Ovary (tissue), 7 donors: ENCODE measurements at regions not wholly inside any gene's neighbourhood (a gene's known extent, or its start where the extent isn't known, plus 50 kb on each side); places are given as distances from the start of the nearest gene placed in this dataset.
A peak's percentile ranks its signal among the peaks of the same experiment; 100 is the strongest.

Experiments
- DNase-seq, 5 donors: peaks; one replicate each; pipeline ENCODE4 v3.0.0-alpha.2; 2019 to 2020
- H3K27ac ChIP-seq, 2 donors: fragments of 200-600 bp; one replicate each; pipeline versions ENCODE4 v1.5.1 to v1.8.0; 2019 to 2022
- H3K27me3 ChIP-seq: fragments of 200-600 bp; one replicate; pipeline ENCODE4 v1.8.0; 2022
- H3K36me3 ChIP-seq: fragments of 200-600 bp; sonication (generic); one replicate; pipeline ENCODE4 v1.5.1; 2019
- H3K4me1 ChIP-seq: one replicate; pipeline ENCODE4 v1.8.1; 2013; ENCODE audit warnings: mild to moderate bottlenecking, moderate library complexity; ENCODE audit not compliant: insufficient read depth
- H3K4me3 ChIP-seq: fragments of 200-600 bp; sonication (generic); one replicate; pipeline ENCODE4 v1.5.1; 2017
- H3K9me3 ChIP-seq, 2 donors: fragments of 200-600 bp in 1 of 2; sonication (generic) in 1 of 2; one replicate each; pipeline versions ENCODE4 v1.5.1 to v1.8.1; 2013 to 2019; ENCODE audit warnings: mild to moderate bottlenecking in 1 of 2, moderate library complexity in 1 of 2
- CTCF ChIP-seq, 3 donors: fragments of 450-650 bp in 2 of 3; fragments of 200-600 bp in 1 of 3; IDR thresholded peaks; one replicate each; pipeline versions ENCODE4 v1.5.1 to v1.8.0; 2016 to 2022; ENCODE audit warnings: antibody characterized with exemption in 3 of 3, mild to moderate bottlenecking in 1 of 3
- EP300 ChIP-seq: sonication (generic); formaldehyde crosslinking; IDR thresholded peaks from one replicate; pipeline ENCODE4 v1.6.1; 2017; ENCODE audit warnings: antibody characterized with exemption
- POLR2A ChIP-seq: fragments of 450-650 bp; IDR thresholded peaks from one replicate; pipeline ENCODE4 v1.6.1; 2017; ENCODE audit warnings: antibody characterized with exemption, mild to moderate bottlenecking, moderate library complexity
- WGBS, 3 donors: extraction: QIAGEN DNeasy Blood & Tissue Kit in 1 of 3; methylation state at CpG; one replicate each; pipeline versions ENCODE4 v1.1.5 to v1.1.7; 2013 to 2017; 5-methylcytosine and 5-hydroxymethylcytosine counted together
- intact Hi-C, 4 donors: fragments of 100-400 bp; cut with DNase I; formaldehyde crosslinking; loops; one replicate each; pipeline versions ENCODE4 v1.11.0 to v1.15.1; 2022 to 2023
- donor health status: DM: no; HTN: no; CAD: no; lungs with moderate emphysema.
- donor health status: DM: no; HTN: no; CAD: no.
- donor health status: Bipolar disorder and iron deficiency.
- donor health status: DM: no; HTN: no; CAD: no.
- donor health status: DM: yes; HTN: yes; CAD: no.

DNA sequence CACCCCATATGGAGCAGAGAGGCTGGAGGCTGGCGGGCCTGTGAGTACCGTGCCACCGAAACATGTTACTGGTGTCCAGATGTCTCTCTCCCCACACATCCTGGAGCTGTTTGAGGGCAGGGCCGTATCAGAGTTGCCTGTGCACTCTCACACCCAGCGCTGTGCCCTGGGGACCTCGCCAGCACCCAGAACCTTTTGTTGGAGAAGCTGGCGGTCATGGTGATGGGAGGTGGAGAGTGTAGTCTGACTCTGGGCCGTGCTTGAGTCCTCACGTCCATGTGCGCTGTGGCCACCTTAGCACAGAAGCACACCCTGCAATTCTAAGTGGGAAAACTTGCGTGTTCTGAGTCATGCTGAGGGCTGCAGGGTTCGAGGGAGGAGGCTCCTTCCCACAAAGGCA, 259.2 kb downstream of the NDUFA10 start:
- Histone ChIP-seq H3K9me3 (no peaks in the 10 kb centered on the region), H3K27me3 (no peaks in the 10 kb centered on the region), H3K27ac (no peak overlapping the region), H3K4me1 (peaks cover 3% of the 10 kb centered on the region), H3K4me3 (no peak overlapping the region), H3K36me3 (no peaks in the 10 kb centered on the region)
- WGBS, 3 donors: 81 to 84% (median 84%) methylated on average over 12 of the region's 12 CpGs
- TF ChIP-seq POLR2A (no peak), EP300 (no peak), CTCF (IDR thresholded peaks at IDR 0.05) (no peak)
- intact Hi-C loops: no loop called here
- peak in 1 of 5 donors; percentile 12 for DNase-seq

- no peaks in the 10 kb centered on the region for H3K27me3 ChIP-seq
- TF ChIP-seq CTCF (IDR thresholded peaks at IDR 0.05) (no peak), EP300 (no peak), POLR2A (no peak)
- intact Hi-C loops: no loop called here
Observed at GRCh38 chr2:239765076-239765845, 259.9 kb downstream of the NDUFA10 start.

DNA sequence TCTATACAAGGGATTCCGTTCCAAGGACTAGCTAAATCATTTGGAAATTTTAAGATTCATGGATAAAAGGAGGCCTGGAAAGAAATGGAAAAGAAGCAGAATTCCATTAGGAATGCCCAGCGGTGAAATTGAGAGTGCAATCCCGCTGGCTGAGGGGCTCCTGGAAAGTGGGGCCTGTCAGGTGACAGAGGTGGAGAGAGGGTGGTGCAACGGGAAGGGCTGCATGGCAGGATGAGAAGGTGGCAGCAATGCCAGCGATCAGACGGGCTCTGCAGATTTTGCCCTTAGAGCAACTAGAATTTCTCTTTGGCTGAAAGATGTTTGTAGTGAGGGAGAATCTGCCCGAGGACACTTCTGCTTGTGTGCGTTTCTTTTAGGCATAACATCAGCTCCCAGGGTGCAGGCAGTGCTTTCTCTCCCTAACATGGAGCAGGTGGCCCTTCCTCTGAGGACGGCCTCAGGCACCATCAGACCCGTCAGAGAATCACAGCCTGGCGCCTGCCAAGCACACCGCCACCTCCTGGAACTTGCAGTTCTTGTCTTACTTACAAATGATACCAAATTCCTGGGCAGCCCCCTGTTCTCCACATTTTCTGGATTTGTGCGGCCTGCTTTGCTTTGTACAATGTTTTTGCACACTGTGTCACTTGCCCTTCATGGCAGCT, 261.6 kb downstream of the NDUFA10 start:
- Histone ChIP-seq H3K4me1 (no peaks in the 10 kb centered on the region), H3K27me3 (no peaks in the 10 kb centered on the region), H3K36me3 (no peaks in the 10 kb centered on the region), H3K9me3 (no peaks in the 10 kb centered on the region), H3K4me3 (no peak overlapping the region), H3K27ac (no peak overlapping the region)
- WGBS, 3 donors: 78 to 86% (median 78%) methylated on average over 13 of the region's 13 CpGs
- TF ChIP-seq EP300 (no peak), POLR2A (no peak), CTCF (IDR thresholded peaks at IDR 0.05) (no peak)
- DNase-seq: peak in 2 of 5 donors; percentile 2 to 14
- intact Hi-C loops: no loop called here

More at GRCh38 chr2:239765076-239765845, 259.9 kb downstream of the NDUFA10 start:
- 87 to 92% (median 91%) methylated on average over 17 of the region's 17 CpGs for WGBS, 3 donors
- Histone ChIP-seq H3K4me3 (no peak overlapping the region), H3K27ac (no peak overlapping the region), H3K36me3 (no peaks in the 10 kb centered on the region), H3K9me3 (no peaks in the 10 kb centered on the region), H3K4me1 (peaks cover 3% of the 10 kb centered on the region)
- DNase-seq: peak in 1 of 5 donors; percentile 12

- Histone ChIP-seq H3K36me3 (no peaks in the 10 kb centered on the region), H3K4me3 (no peak overlapping the region), H3K4me1 (no peaks in the 10 kb centered on the region), H3K9me3 (no peaks in the 10 kb centered on the region), H3K27me3 (no peaks in the 10 kb centered on the region), H3K27ac (no peak overlapping the region)
- intact Hi-C loops: no loop called here
- 67 to 70% (median 69%) methylated on average over 14 of the region's 14 CpGs for WGBS, 3 donors
- TF ChIP-seq POLR2A (no peak), CTCF (IDR thresholded peaks at IDR 0.05) (no peak), EP300 (no peak)
- peak in 2 of 5 donors; percentile 2 to 14 for DNase-seq
Observed at GRCh38 chr2:239762655-239763269, 262.4 kb downstream of the NDUFA10 start.
